Keratinocyte (primary cell): ENCODE measurements at regions not wholly inside any gene's neighbourhood (a gene's known extent, or its start where the extent isn't known, plus 50 kb on each side); places are given as distances from the start of the nearest gene placed in this dataset.

Experiments
- CTCF ChIP-seq, 3 experiments: IDR thresholded peaks in 1 of 3; conservative IDR thresholded peaks in 1 of 3; optimal IDR thresholded peaks in 1 of 3; 2 replicates in 2 of 3; 3 replicates in 1 of 3; pipeline versions ENCODE3 to v1.5.1; 2011; ENCODE audit warnings: low read length in 3 of 3, mild to moderate bottlenecking in 3 of 3, moderate library complexity in 2 of 3, control low read depth in 1 of 3, inconsistent platforms in 1 of 3; ENCODE audit not compliant: insufficient read depth in 2 of 3; ENCODE audit errors: extremely low read depth in 1 of 3
- EZH2 ChIP-seq: IDR thresholded peaks from one replicate; pipeline ENCODE4 v1.6.1; 2012; ENCODE audit warnings: inconsistent platforms, mild to moderate bottlenecking, low read length, moderate library complexity

GRCh38 chr5:172506251-172506650, 51.9 kb upstream of the SH3PXD2B start:
- TF ChIP-seq CTCF (optimal IDR thresholded peaks at IDR 0.05 in 1 of 3, IDR thresholded peaks at IDR 0.05 in 1 of 3, conservative IDR thresholded peaks at IDR 0.05 in 1 of 3; ENCODE audit: extremely low read depth in 1 of 3, insufficient read depth in 2 of 3, low read length in 3 of 3) = no peak
- no peak for TF ChIP-seq EZH2
